ENCODE measurements at regions not wholly inside any gene's neighbourhood (a gene's known extent, or its start where the extent isn't known, plus 50 kb on each side); places are given as distances from the start of the nearest gene placed in this dataset.

GRCh38 chr17:34493917-34494316 is 85.5 kb upstream of the TMEM132E start:
- intact Hi-C loops (cut with DNase I): no loop called here
- Histone ChIP-seq H3K27me3 (peaks cover 3% of the 10 kb centered on the region), H3K4me3 (no peak overlapping the region), H3K36me3 (replicated peaks in 1 of 2) (no peaks in the 10 kb centered on the region), H3K27ac (no peak overlapping the region), H3K4me1 (replicated peaks in 1 of 2) (no peaks in the 10 kb centered on the region), H3K9me3 (replicated peaks in 1 of 3) (no peaks in the 10 kb centered on the region)
- TF ChIP-seq POLR2A (IDR thresholded peaks at IDR 0.05) (no peak), CTCF (IDR thresholded peaks at IDR 0.05) (no peak)
- 56 to 68% (median 62%) methylated on average over 3 of the region's 3 CpGs for WGBS, 4 donors
- no peak for DNase-seq

- no peak overlapping the region for H3K4me3 ChIP-seq
- peaks cover 17% of the 10 kb centered on the region for H3K27me3 ChIP-seq
- H3K9me3 ChIP-seq (replicated peaks in 1 of 3): no peaks in the 10 kb centered on the region
- TF ChIP-seq CTCF (IDR thresholded peaks at IDR 0.05) (no peak), POLR2A (IDR thresholded peaks at IDR 0.05) (no peak)
- 4 to 24% (median 20%) methylated on average over 3 to 12 of the region's 12 CpGs for WGBS, 4 donors
- no peak overlapping the region for H3K27ac ChIP-seq
- intact Hi-C loops (cut with DNase I): no loop called here
- H3K4me1 ChIP-seq (replicated peaks in 1 of 2): no peaks in the 10 kb centered on the region
- DNase-seq: no peak
- H3K36me3 ChIP-seq (replicated peaks in 1 of 2): no peaks in the 10 kb centered on the region
Observed at GRCh38 chr17:34487626-34488025, 91.8 kb upstream of the TMEM132E start.

GRCh38 chr17:34486761-34487160 is 92.6 kb upstream of the TMEM132E start:
- no peaks in the 10 kb centered on the region for H3K9me3 ChIP-seq (replicated peaks in 1 of 3)
- no peaks in the 10 kb centered on the region for H3K36me3 ChIP-seq (replicated peaks in 1 of 2)
- no peak overlapping the region for H3K4me3 ChIP-seq
- H3K27ac ChIP-seq: no peak overlapping the region
- H3K4me1 ChIP-seq (replicated peaks in 1 of 2): no peaks in the 10 kb centered on the region
- 56 to 66% (median 59%) methylated on average over 8 of the region's 8 CpGs for WGBS, 4 donors
- TF ChIP-seq CTCF (IDR thresholded peaks at IDR 0.05): no peak
- TF ChIP-seq POLR2A (IDR thresholded peaks at IDR 0.05): no peak
- no peak for DNase-seq
- intact Hi-C loops (cut with DNase I): no loop called here
- peaks cover 20% of the 10 kb centered on the region for H3K27me3 ChIP-seq

- intact Hi-C loops (cut with DNase I): no loop called here
- Histone ChIP-seq H3K4me3 (no peak overlapping the region), H3K27ac (no peak overlapping the region), H3K36me3 (replicated peaks in 1 of 2) (no peaks in the 10 kb centered on the region), H3K4me1 (replicated peaks in 1 of 2) (no peaks in the 10 kb centered on the region), H3K9me3 (replicated peaks in 1 of 3) (no peaks in the 10 kb centered on the region), H3K27me3 (peaks cover 20% of the 10 kb centered on the region)
- TF ChIP-seq CTCF (IDR thresholded peaks at IDR 0.05) (no peak), POLR2A (IDR thresholded peaks at IDR 0.05) (no peak)
- no peak for DNase-seq
- WGBS, 4 donors: 57 to 72% (median 65%) methylated on average over 7 of the region's 7 CpGs
Observed at GRCh38 chr17:34485999-34486398, 93.4 kb upstream of the TMEM132E start.
